Amygdala (tissue), 56 donors: ENCODE measurements at regions not wholly inside any gene's neighbourhood (a gene's known extent, or its start where the extent isn't known, plus 50 kb on each side); places are given as distances from the start of the nearest gene placed in this dataset.

Experiments
- DNase-seq, 56 donors: peaks; one replicate each; lab custom pipeline; 2025; lab: John Stamatoyannopoulos, UW

- peak in 32 of 56 donors; percentile 10 to 76 (median 34) for DNase-seq
These were observed 60.1 kb upstream of the MED9 start for GRCh38 chr17:17416400-17417360.

GRCh38 chr17:17417718-17418181, 59.0 kb upstream of the MED9 start:
- no peak for DNase-seq

GRCh38 chr17:17419166-17419565, 57.6 kb upstream of the MED9 start:
- no peak for DNase-seq

GRCh38 chr17:17419631-17420030, 57.2 kb upstream of the MED9 start:
- DNase-seq = peak in 38 of 56 donors; percentile 10 to 74 (median 39)

- no peak for DNase-seq
These were observed 56.7 kb upstream of the MED9 start for GRCh38 chr17:17420082-17420481.

GRCh38 chr17:17420561-17421269, 56.1 kb upstream of the MED9 start:
- no peak for DNase-seq

- no peak for DNase-seq
These were observed 55.2 kb upstream of the MED9 start for GRCh38 chr17:17421346-17422216.

GRCh38 chr17:17422217-17422610, 54.6 kb upstream of the MED9 start:
- DNase-seq = no peak

- no peak for DNase-seq
These were observed 54.2 kb upstream of the MED9 start for GRCh38 chr17:17422641-17423040.

GRCh38 chr17:17423656-17424055, 53.1 kb upstream of the MED9 start:
- DNase-seq = no peak

- DNase-seq = no peak
These were observed 52.2 kb upstream of the MED9 start for GRCh38 chr17:17424552-17424951.

- no peak for DNase-seq
These were observed 51.8 kb upstream of the MED9 start for GRCh38 chr17:17425005-17425404.

- DNase-seq = no peak
These were observed 51.2 kb upstream of the MED9 start for GRCh38 chr17:17425591-17425990.

GRCh38 chr17:17426184-17426583, 50.6 kb upstream of the MED9 start:
- no peak for DNase-seq
